ENCODE measurements at regions not wholly inside any gene's neighbourhood (a gene's known extent, or its start where the extent isn't known, plus 50 kb on each side); places are given as distances from the start of the nearest gene placed in this dataset.

- FAIRE-seq (no peak), DNase-seq (no peak)
- Histone ChIP-seq H3K36me3 (ENCODE audit: control insufficient read depth in 2 of 3, insufficient read depth in 3 of 3, low read length in 3 of 3) (no peaks in the 10 kb centered on the region), H3K9me3 (ENCODE audit: control insufficient read depth in 2 of 3, insufficient read depth in 1 of 3, low read length in 3 of 3) (no peaks in the 10 kb centered on the region), H3K4me3 (ENCODE audit: low read length in 3 of 3) (no peak overlapping the region), H3K9ac (ENCODE audit: low read length in 3 of 3) (no peak overlapping the region), H3K27me3 (ENCODE audit: control insufficient read depth, insufficient read depth, low read length) (no peaks in the 10 kb centered on the region), H3K27ac (ENCODE audit: low read depth in 2 of 2, low read length in 2 of 2) (no peak overlapping the region), H3K4me1 (ENCODE audit: control insufficient read depth in 2 of 3, insufficient read depth in 2 of 3, low read depth in 1 of 3, low read length in 3 of 3) (peaks cover 0 to 17% (median 2%) of the 10 kb centered on the region in 3 donors)
- intact Hi-C loops (cut with DNase I), result no loop called here
- TF ChIP-seq CTCF (IDR thresholded peaks at IDR 0.05; ENCODE audit: borderline replicate concordance, extremely low read depth, insufficient read depth), result no peak
Measured at GRCh38 chr9:13970018-13970417, 343.9 kb downstream of the NFIB start.

GRCh38 chr9:13967438-13967837 lies 346.5 kb downstream of the NFIB start:
- Histone ChIP-seq H3K27ac (ENCODE audit: low read depth in 2 of 2, low read length in 2 of 2) (no peak overlapping the region), H3K9me3 (ENCODE audit: control insufficient read depth in 2 of 3, insufficient read depth in 1 of 3, low read length in 3 of 3) (no peaks in the 10 kb centered on the region), H3K4me3 (ENCODE audit: low read length in 3 of 3) (no peak overlapping the region), H3K36me3 (ENCODE audit: control insufficient read depth in 2 of 3, insufficient read depth in 3 of 3, low read length in 3 of 3) (no peaks in the 10 kb centered on the region), H3K27me3 (ENCODE audit: control insufficient read depth, insufficient read depth, low read length) (no peaks in the 10 kb centered on the region), H3K4me1 (ENCODE audit: control insufficient read depth in 2 of 3, insufficient read depth in 2 of 3, low read depth in 1 of 3, low read length in 3 of 3) (peaks cover 0 to 11% (median 2%) of the 10 kb centered on the region in 3 donors), H3K9ac (ENCODE audit: low read length in 3 of 3) (no peak overlapping the region)
- no peak for TF ChIP-seq CTCF (IDR thresholded peaks at IDR 0.05; ENCODE audit: borderline replicate concordance, extremely low read depth, insufficient read depth)
- DNase-seq, result no peak
- FAIRE-seq, result no peak
- intact Hi-C loops (cut with DNase I), result no loop called here

- FAIRE-seq (no peak), DNase-seq (no peak)
- intact Hi-C loops (cut with DNase I), result no loop called here
- Histone ChIP-seq H3K4me3 (ENCODE audit: low read length in 3 of 3) (no peak overlapping the region), H3K36me3 (ENCODE audit: control insufficient read depth in 2 of 3, insufficient read depth in 3 of 3, low read length in 3 of 3) (no peaks in the 10 kb centered on the region), H3K9ac (ENCODE audit: low read length in 3 of 3) (no peak overlapping the region), H3K27me3 (ENCODE audit: control insufficient read depth, insufficient read depth, low read length) (no peaks in the 10 kb centered on the region), H3K4me1 (ENCODE audit: control insufficient read depth in 2 of 3, insufficient read depth in 2 of 3, low read depth in 1 of 3, low read length in 3 of 3) (peaks cover 0 to 7% (median 2%) of the 10 kb centered on the region in 3 donors), H3K9me3 (ENCODE audit: control insufficient read depth in 2 of 3, insufficient read depth in 1 of 3, low read length in 3 of 3) (no peaks in the 10 kb centered on the region), H3K27ac (ENCODE audit: low read depth in 2 of 2, low read length in 2 of 2) (no peak overlapping the region)
- no peak for TF ChIP-seq CTCF (IDR thresholded peaks at IDR 0.05; ENCODE audit: borderline replicate concordance, extremely low read depth, insufficient read depth)
Measured at GRCh38 chr9:13967011-13967410, 346.9 kb downstream of the NFIB start.

- FAIRE-seq (no peak), DNase-seq (no peak)
- Histone ChIP-seq H3K4me3 (ENCODE audit: low read length in 3 of 3) (no peak overlapping the region), H3K27ac (ENCODE audit: low read depth in 2 of 2, low read length in 2 of 2) (no peak overlapping the region), H3K4me1 (ENCODE audit: control insufficient read depth in 2 of 3, insufficient read depth in 2 of 3, low read depth in 1 of 3, low read length in 3 of 3) (peaks cover 0 to 6% (median 0%) of the 10 kb centered on the region in 3 donors), H3K27me3 (ENCODE audit: control insufficient read depth, insufficient read depth, low read length) (no peaks in the 10 kb centered on the region), H3K9me3 (ENCODE audit: control insufficient read depth in 2 of 3, insufficient read depth in 1 of 3, low read length in 3 of 3) (no peaks in the 10 kb centered on the region), H3K9ac (ENCODE audit: low read length in 3 of 3) (no peak overlapping the region), H3K36me3 (ENCODE audit: control insufficient read depth in 2 of 3, insufficient read depth in 3 of 3, low read length in 3 of 3) (no peaks in the 10 kb centered on the region)
- intact Hi-C loops (cut with DNase I), result no loop called here
- no peak for TF ChIP-seq CTCF (IDR thresholded peaks at IDR 0.05; ENCODE audit: borderline replicate concordance, extremely low read depth, insufficient read depth)
Measured at GRCh38 chr9:13963005-13963653, 350.8 kb downstream of the NFIB start.

All from kidney (tissue), 13 donors.